ENCODE measurements at regions not wholly inside any gene's neighbourhood (a gene's known extent, or its start where the extent isn't known, plus 50 kb on each side); places are given as distances from the start of the nearest gene placed in this dataset.

DNA sequence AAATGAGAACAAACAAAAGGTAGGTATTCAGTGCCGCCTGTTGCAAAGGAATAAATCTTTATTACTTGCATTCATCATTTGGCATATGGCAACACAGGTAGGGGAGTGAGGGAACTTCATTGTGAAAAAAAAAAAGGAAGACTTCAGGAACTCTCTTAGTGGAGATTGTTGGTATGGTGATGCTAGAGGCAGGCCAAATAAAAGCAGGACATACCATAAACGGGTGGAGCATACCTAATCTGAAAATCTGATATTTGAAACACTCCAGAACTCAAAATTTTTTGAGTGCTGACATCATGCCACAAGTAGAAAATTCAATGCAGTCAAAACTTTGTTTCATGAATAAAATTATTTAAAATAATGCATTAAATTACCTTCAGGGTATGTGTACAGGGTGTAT, 425.8 kb upstream of the SYT4 start:
- TF ChIP-seq CTCF (IDR thresholded peaks at IDR 0.05; ENCODE audit: insufficient read depth, low read length): no peak
- DNase-seq (ENCODE audit: low read depth): no peak
- H3K4me3 ChIP-seq (ENCODE audit: low read depth, low read length): no peak overlapping the region

GRCh38 chr18:43705850-43706249, 428.6 kb upstream of the SYT4 start:
- DNase-seq (ENCODE audit: low read depth): no peak
- TF ChIP-seq CTCF (IDR thresholded peaks at IDR 0.05; ENCODE audit: insufficient read depth, low read length): no peak
- no peak overlapping the region for H3K4me3 ChIP-seq (ENCODE audit: low read depth, low read length)

GRCh38 chr18:43710135-43710534, 432.8 kb upstream of the SYT4 start:
- no peak overlapping the region for H3K4me3 ChIP-seq (ENCODE audit: low read depth, low read length)
- DNase-seq (ENCODE audit: low read depth): no peak
- no peak for TF ChIP-seq CTCF (IDR thresholded peaks at IDR 0.05; ENCODE audit: insufficient read depth, low read length)

- no peak for DNase-seq (ENCODE audit: low read depth)
- no peak for TF ChIP-seq CTCF (IDR thresholded peaks at IDR 0.05; ENCODE audit: insufficient read depth, low read length)
- no peak overlapping the region for H3K4me3 ChIP-seq (ENCODE audit: low read depth, low read length)
These were observed 437.2 kb upstream of the SYT4 start for GRCh38 chr18:43714343-43715010.

DNA sequence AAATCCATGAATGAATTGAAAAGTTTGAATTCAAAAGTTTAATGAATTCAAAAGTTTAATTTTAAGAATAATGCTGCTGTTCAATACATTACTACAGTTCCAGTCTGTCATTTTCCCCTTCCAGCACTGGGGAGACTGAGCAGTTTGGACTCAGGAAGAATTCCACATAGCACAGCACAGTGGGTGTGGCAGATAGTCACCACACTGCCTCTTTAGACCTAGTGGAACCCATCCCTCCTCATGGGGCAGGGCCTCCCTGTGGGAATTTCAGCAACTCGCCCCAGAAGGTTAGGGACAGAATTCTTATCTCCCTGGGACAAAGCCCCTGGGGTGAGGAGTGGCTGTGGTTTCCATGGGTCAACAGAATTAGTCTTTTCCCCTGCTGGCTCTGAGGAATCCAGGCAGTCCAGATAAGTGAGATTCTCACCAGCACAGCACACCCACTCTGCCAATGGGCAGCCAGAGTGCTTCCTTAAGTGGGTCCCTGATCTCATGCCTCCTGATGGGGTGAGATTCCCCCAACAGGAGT, 442.0 kb upstream of the SYT4 start:
- TF ChIP-seq CTCF (IDR thresholded peaks at IDR 0.05; ENCODE audit: insufficient read depth, low read length): no peak
- no peak for DNase-seq (ENCODE audit: low read depth)
- no peak overlapping the region for H3K4me3 ChIP-seq (ENCODE audit: low read depth, low read length)

- TF ChIP-seq CTCF (IDR thresholded peaks at IDR 0.05; ENCODE audit: insufficient read depth, low read length): no peak
- no peak for DNase-seq (ENCODE audit: low read depth)
These were observed 442.8 kb upstream of the SYT4 start for GRCh38 chr18:43720041-43720440.

GRCh38 chr18:43735570-43735969, 458.3 kb upstream of the SYT4 start:
- H3K4me3 ChIP-seq (ENCODE audit: low read depth, low read length): no peak overlapping the region
- no peak for TF ChIP-seq CTCF (IDR thresholded peaks at IDR 0.05; ENCODE audit: insufficient read depth, low read length)
- DNase-seq (ENCODE audit: low read depth): no peak

More at GRCh38 chr18:43720041-43720440, 442.8 kb upstream of the SYT4 start:
- no peak overlapping the region for H3K4me3 ChIP-seq (ENCODE audit: low read depth, low read length)

Measured in fibroblast of the aortic adventitia (primary cell).